SK-N-SH (cell line): ENCODE measurements at regions not wholly inside any gene's neighbourhood (a gene's known extent, or its start where the extent isn't known, plus 50 kb on each side); places are given as distances from the start of the nearest gene placed in this dataset.

ENCODE experiments used
- CTCF ChIA-PET: fragments of 300-600, 350-600 bp; formaldehyde crosslinking; extraction: SDS; loops from one replicate; lab custom pipeline; 2021; lab: Yijun Ruan, JAX
- POLR2A ChIA-PET: fragments of 350-600 bp; sonication (Branson Sonifier 250); formaldehyde crosslinking; extraction: SDS; loops from one replicate; lab custom pipeline; 2020; ENCODE audit warnings: antibody characterized with exemption, inconsistent platforms; lab: Yijun Ruan, JAX
- DNase-seq: peaks from one replicate; pipeline ENCODE4 v3.0.0; 2012
- H2AFZ ChIP-seq: fragments of 200-600 bp; sonication (generic); 2 replicates; pipeline ENCODE4 v1.8.1; 2016; ENCODE audit warnings: antibody characterized with exemption, mild to moderate bottlenecking, low read depth
- H3F3A ChIP-seq: fragments of 200-600 bp; sonication (generic); replicated peaks from 2 replicates; pipeline ENCODE3; 2016; ENCODE audit warnings: antibody characterized with exemption, mild to moderate bottlenecking; ENCODE audit not compliant: insufficient read depth
- H3K27ac ChIP-seq, 2 experiments: fragments of 200-500 bp in 1 of 2; fragments of 200-600 bp in 1 of 2; sonication (Bioruptor generic) in 1 of 2; sonication (generic), shearing (Covaris generic) in 1 of 2; 2 replicates each; pipeline versions ENCODE4 v1.5.1 to v1.6.1; 2014 to 2016; ENCODE audit warnings: low read depth in 2 of 2, inconsistent platforms in 1 of 2, low read length in 1 of 2, mild to moderate bottlenecking in 1 of 2, mixed read lengths in 1 of 2
- H3K27me3 ChIP-seq: fragments of 200-600 bp; sonication (generic), shearing (Covaris generic); 2 replicates; pipeline ENCODE4 v1.6.1; 2016; ENCODE audit warnings: mixed run types; ENCODE audit not compliant: insufficient read depth
- H3K36me3 ChIP-seq, 2 experiments: fragments of 200-500 bp in 1 of 2; fragments of 200-600 bp in 1 of 2; sonication (Bioruptor generic) in 1 of 2; sonication (generic) in 1 of 2; replicated peaks in 1 of 2; 2 replicates each; pipeline versions ENCODE3 to v1.5.1; 2014 to 2016; ENCODE audit warnings: low read length in 1 of 2, mild to moderate bottlenecking in 1 of 2; ENCODE audit not compliant: insufficient read depth in 2 of 2, control insufficient read depth in 1 of 2
- H3K4me1 ChIP-seq, 2 experiments: fragments of 200-500 bp in 1 of 2; fragments of 200-600 bp in 1 of 2; sonication (Bioruptor generic) in 1 of 2; sonication (generic), shearing (Covaris generic) in 1 of 2; 2 replicates each; pipeline versions ENCODE4 v1.5.1 to v1.6.1; 2014 to 2016; ENCODE audit warnings: low read depth in 1 of 2, low read length in 1 of 2, mixed run types in 1 of 2; ENCODE audit not compliant: insufficient read depth in 2 of 2, control insufficient read depth in 1 of 2
- H3K4me2 ChIP-seq: fragments of 200-600 bp; sonication (generic), shearing (Covaris generic); 2 replicates; pipeline ENCODE4 v1.6.1; 2017; ENCODE audit warnings: mixed run types
- H3K4me3 ChIP-seq, 2 experiments: fragments of 200-500 bp in 1 of 2; fragments of 200-600 bp in 1 of 2; sonication (Bioruptor generic) in 1 of 2; sonication (generic), shearing (Covaris generic) in 1 of 2; 2 replicates each; pipeline versions ENCODE4 v1.5.1 to v1.8.1; 2014 to 2016; ENCODE audit warnings: low read depth in 2 of 2, inconsistent platforms in 1 of 2, low read length in 1 of 2, mild to moderate bottlenecking in 1 of 2, mixed read lengths in 1 of 2, moderate library complexity in 1 of 2
- H3K79me2 ChIP-seq: fragments of 200-600 bp; sonication (generic); 2 replicates; pipeline ENCODE4 v1.8.1; 2017; ENCODE audit warnings: mild to moderate bottlenecking; ENCODE audit not compliant: insufficient read depth
- H3K9ac ChIP-seq: fragments of 200-600 bp; sonication (generic); 2 replicates; pipeline ENCODE4 v1.6.1; 2017; ENCODE audit warnings: mixed run types
- H3K9me2 ChIP-seq: fragments of 200-600 bp; sonication (generic); 2 replicates; pipeline ENCODE4 v1.6.1; 2017; ENCODE audit warnings: mixed run types
- H3K9me3 ChIP-seq: fragments of 200-600 bp; sonication (generic); 2 replicates; pipeline ENCODE4 v1.6.1; 2017; ENCODE audit warnings: mixed run types, mild to moderate bottlenecking, moderate library complexity
- H4K20me1 ChIP-seq: fragments of 200-600 bp; sonication (generic); 2 replicates; pipeline ENCODE4 v1.6.1; 2017; ENCODE audit warnings: mild to moderate bottlenecking, mixed run types; ENCODE audit not compliant: insufficient read depth
- CHD2 ChIP-seq: fragments of 150-350 bp; IDR thresholded peaks from 2 replicates; pipeline ENCODE4 v1.6.1; 2018; ENCODE audit warnings: low read length; ENCODE audit not compliant: partially characterized antibody
- ELF1 ChIP-seq: IDR thresholded peaks from 2 replicates; pipeline ENCODE4 v1.4.0; 2012
- EP300 ChIP-seq, 2 experiments: IDR thresholded peaks; 2 replicates each; pipeline versions ENCODE4 v1.4.0 to v1.6.1; 2012; ENCODE audit warnings: borderline replicate concordance in 1 of 2, low read depth in 1 of 2, low read length in 1 of 2
- FOSL2 ChIP-seq: IDR thresholded peaks from 2 replicates; pipeline ENCODE4 v1.4.0; 2012; ENCODE audit warnings: low read depth, mild to moderate bottlenecking, moderate library complexity, borderline replicate concordance
- FOXM1 ChIP-seq: IDR thresholded peaks from 2 replicates; pipeline ENCODE4 v1.4.0; 2012; ENCODE audit warnings: low read depth, mild to moderate bottlenecking
- GATA2 ChIP-seq: sonication (generic); formaldehyde crosslinking; IDR thresholded peaks from 2 replicates; pipeline ENCODE4 v1.5.0; 2020; ENCODE audit warnings: mild to moderate bottlenecking, missing genetic modification reagents
- NFIC ChIP-seq: IDR thresholded peaks from 2 replicates; pipeline ENCODE4 v1.4.0; 2012; ENCODE audit warnings: borderline replicate concordance
- POLR2AphosphoS5 ChIP-seq: IDR thresholded peaks from 2 replicates; pipeline ENCODE4 v1.6.1; 2012; ENCODE audit warnings: low read depth, low read length
- RAD21 ChIP-seq: IDR thresholded peaks from 2 replicates; pipeline ENCODE4 v1.6.1; 2012; ENCODE audit warnings: mild to moderate bottlenecking, low read length
- RCOR1 ChIP-seq: fragments of 150-350 bp; IDR thresholded peaks from 2 replicates; pipeline ENCODE4 v1.6.1; 2017; ENCODE audit warnings: antibody characterized with exemption, low read length
- RXRA ChIP-seq: IDR thresholded peaks from 2 replicates; pipeline ENCODE4 v1.4.0; 2012; ENCODE audit warnings: low read depth, mild to moderate bottlenecking, borderline replicate concordance
- SIN3A ChIP-seq: IDR thresholded peaks from 2 replicates; pipeline ENCODE4 v1.6.1; 2012; ENCODE audit warnings: low read depth, mild to moderate bottlenecking, low read length, moderate library complexity, borderline replicate concordance
- TAF1 ChIP-seq: IDR thresholded peaks from 2 replicates; pipeline ENCODE4 v1.6.1; 2012; ENCODE audit warnings: low read depth, mild to moderate bottlenecking, low read length, moderate library complexity, borderline replicate concordance
- TCF12 ChIP-seq: IDR thresholded peaks from 2 replicates; pipeline ENCODE4 v1.4.0; 2012
- TEAD4 ChIP-seq: IDR thresholded peaks from 2 replicates; pipeline ENCODE4 v1.4.0; 2012; ENCODE audit warnings: mild to moderate bottlenecking, borderline replicate concordance; ENCODE audit not compliant: insufficient read depth
- WGBS: methylation state at CpG from one replicate; pipeline ENCODE4 v1.1.6; 2017; ENCODE audit warnings: low lambda C conversion rate; 5-methylcytosine and 5-hydroxymethylcytosine counted together
- TF ChIP-seq, protein P1 (sequence below): fragments of 150-350 bp; IDR thresholded peaks from 2 replicates; pipeline ENCODE4 v1.6.1; 2016; ENCODE audit warnings: mild to moderate bottlenecking, low read depth, low read length
- TF ChIP-seq, protein P2 (sequence below): IDR thresholded peaks from 2 replicates; pipeline ENCODE4 v1.4.0; 2012; ENCODE audit warnings: low read depth
- TF ChIP-seq, protein P3 (sequence below): IDR thresholded peaks from 2 replicates; pipeline ENCODE4 v1.4.0; 2012; ENCODE audit warnings: low read depth, borderline replicate concordance
- TF ChIP-seq, protein P4 (sequence below): IDR thresholded peaks from 2 replicates; pipeline ENCODE4; 2012
- TF ChIP-seq, protein P5 (sequence below): IDR thresholded peaks from 2 replicates; pipeline ENCODE4 v1.6.1; 2012; ENCODE audit warnings: mild to moderate bottlenecking, low read depth, low read length, moderate library complexity

DNA sequence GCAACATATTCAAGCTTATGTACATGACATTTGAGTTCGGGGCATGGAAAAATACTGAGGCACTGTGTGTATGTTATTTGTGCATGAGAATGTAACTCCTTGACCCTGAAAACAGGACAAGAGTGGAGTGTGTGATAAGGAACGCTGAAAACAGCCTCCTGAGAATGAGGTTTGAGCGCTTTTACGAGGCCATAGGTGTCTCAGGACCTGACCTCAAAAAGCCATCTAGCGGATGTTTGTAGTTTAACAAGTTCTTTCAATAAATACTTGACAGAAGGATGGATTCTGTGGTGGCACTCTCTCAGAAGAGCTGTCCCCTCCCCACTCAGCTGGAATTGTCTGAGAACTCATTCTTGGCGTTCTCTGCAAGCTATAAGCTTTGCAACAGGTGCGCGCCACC, 350.5 kb upstream of the TMTC1 start:
- Histone ChIP-seq H3K9me3 (no peaks in the 10 kb centered on the region), H3K9ac (no peak overlapping the region), H3K9me2 (no peaks in the 10 kb centered on the region), H3K4me2 (no peak overlapping the region), H4K20me1 (no peaks in the 10 kb centered on the region), H2AFZ (no peak overlapping the region), H3K4me3 (no peak overlapping the region; a peak in 1 of 4 replicates), H3F3A (no peaks in the 10 kb centered on the region), H3K4me1 (no peaks in the 10 kb centered on the region), H3K36me3 (no peaks in the 10 kb centered on the region), H3K27me3 (no peaks in the 10 kb centered on the region), H3K79me2 (no peaks in the 10 kb centered on the region), H3K27ac (no peak overlapping the region)
- TF ChIP-seq NFIC (no peak), ELF1 (no peak), TAF1 (no peak), POLR2AphosphoS5 (no peak), SIN3A (no peak), FOXM1 (no peak), CHD2 (no peak), TEAD4 (no peak), RCOR1 (no peak), TCF12 (no peak), FOSL2 (no peak)
- TF ChIP-seq, protein P1, sequence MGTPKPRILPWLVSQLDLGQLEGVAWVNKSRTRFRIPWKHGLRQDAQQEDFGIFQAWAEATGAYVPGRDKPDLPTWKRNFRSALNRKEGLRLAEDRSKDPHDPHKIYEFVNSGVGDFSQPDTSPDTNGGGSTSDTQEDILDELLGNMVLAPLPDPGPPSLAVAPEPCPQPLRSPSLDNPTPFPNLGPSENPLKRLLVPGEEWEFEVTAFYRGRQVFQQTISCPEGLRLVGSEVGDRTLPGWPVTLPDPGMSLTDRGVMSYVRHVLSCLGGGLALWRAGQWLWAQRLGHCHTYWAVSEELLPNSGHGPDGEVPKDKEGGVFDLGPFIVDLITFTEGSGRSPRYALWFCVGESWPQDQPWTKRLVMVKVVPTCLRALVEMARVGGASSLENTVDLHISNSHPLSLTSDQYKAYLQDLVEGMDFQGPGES, result no peak
- TF ChIP-seq, protein P2, sequence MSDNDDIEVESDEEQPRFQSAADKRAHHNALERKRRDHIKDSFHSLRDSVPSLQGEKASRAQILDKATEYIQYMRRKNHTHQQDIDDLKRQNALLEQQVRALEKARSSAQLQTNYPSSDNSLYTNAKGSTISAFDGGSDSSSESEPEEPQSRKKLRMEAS, result no peak
- TF ChIP-seq, protein P3, sequence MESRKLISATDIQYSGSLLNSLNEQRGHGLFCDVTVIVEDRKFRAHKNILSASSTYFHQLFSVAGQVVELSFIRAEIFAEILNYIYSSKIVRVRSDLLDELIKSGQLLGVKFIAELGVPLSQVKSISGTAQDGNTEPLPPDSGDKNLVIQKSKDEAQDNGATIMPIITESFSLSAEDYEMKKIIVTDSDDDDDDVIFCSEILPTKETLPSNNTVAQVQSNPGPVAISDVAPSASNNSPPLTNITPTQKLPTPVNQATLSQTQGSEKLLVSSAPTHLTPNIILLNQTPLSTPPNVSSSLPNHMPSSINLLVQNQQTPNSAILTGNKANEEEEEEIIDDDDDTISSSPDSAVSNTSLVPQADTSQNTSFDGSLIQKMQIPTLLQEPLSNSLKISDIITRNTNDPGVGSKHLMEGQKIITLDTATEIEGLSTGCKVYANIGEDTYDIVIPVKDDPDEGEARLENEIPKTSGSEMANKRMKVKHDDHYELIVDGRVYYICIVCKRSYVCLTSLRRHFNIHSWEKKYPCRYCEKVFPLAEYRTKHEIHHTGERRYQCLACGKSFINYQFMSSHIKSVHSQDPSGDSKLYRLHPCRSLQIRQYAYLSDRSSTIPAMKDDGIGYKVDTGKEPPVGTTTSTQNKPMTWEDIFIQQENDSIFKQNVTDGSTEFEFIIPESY, result no peak
- ChIA-PET CTCF (interaction anchor here (0.6 to 0.7 kb wide), 2 partner anchors 104 to 1794 kb away, joined by 3 read pairs; no protein-coding TSS in a partner anchor), POLR2A (no interaction called here)
- 64% methylated on average over 8 of the region's 8 CpGs for WGBS
- DNase-seq, result no peak

DNA sequence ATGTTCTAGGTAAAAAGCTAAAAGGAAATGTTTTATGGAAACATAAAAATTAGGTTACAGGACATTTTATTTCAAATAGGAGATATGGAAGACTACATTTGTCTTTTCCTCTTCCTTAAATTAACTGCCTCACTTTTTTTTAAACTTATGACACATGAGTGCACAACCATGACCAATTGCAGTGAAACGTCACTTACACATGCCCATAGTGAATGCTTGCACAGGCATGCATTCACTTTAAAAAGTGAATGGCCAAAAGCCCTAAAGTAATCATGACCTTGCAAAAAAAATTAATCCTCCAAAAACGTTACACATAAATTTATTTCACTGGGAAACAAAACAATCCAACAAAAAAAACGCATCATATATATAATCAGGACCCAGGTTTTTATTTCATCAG, 343.2 kb upstream of the TMTC1 start:
- H3K4me2 ChIP-seq, result no peak overlapping the region
- no peaks in the 10 kb centered on the region for H3F3A ChIP-seq
- no peak overlapping the region for H3K4me3 ChIP-seq
- no peaks in the 10 kb centered on the region for H3K79me2 ChIP-seq
- ChIA-PET CTCF (no interaction called here), POLR2A (no interaction called here)
- no peaks in the 10 kb centered on the region for H3K4me1 ChIP-seq
- H2AFZ ChIP-seq, result no peak overlapping the region
- no peaks in the 10 kb centered on the region for H3K27me3 ChIP-seq
- no peaks in the 10 kb centered on the region for H3K9me3 ChIP-seq
- 32% methylated on average over 3 of the region's 3 CpGs for WGBS
- DNase-seq, result no peak
- H3K36me3 ChIP-seq, result no peaks in the 10 kb centered on the region
- H3K27ac ChIP-seq, result no peak overlapping the region
- H4K20me1 ChIP-seq, result no peaks in the 10 kb centered on the region
- H3K9me2 ChIP-seq, result no peaks in the 10 kb centered on the region
- no peak overlapping the region for H3K9ac ChIP-seq
- TF ChIP-seq, protein P4, sequence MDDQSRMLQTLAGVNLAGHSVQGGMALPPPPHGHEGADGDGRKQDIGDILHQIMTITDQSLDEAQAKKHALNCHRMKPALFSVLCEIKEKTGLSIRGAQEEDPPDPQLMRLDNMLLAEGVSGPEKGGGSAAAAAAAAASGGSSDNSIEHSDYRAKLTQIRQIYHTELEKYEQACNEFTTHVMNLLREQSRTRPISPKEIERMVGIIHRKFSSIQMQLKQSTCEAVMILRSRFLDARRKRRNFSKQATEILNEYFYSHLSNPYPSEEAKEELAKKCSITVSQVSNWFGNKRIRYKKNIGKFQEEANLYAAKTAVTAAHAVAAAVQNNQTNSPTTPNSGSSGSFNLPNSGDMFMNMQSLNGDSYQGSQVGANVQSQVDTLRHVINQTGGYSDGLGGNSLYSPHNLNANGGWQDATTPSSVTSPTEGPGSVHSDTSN, result no peak
- TF ChIP-seq FOSL2, result no peak
- TF ChIP-seq GATA2 (CRISPR knock-in tag), result no peak
- TF ChIP-seq, protein P1, result no peak
- TF ChIP-seq, protein P5, sequence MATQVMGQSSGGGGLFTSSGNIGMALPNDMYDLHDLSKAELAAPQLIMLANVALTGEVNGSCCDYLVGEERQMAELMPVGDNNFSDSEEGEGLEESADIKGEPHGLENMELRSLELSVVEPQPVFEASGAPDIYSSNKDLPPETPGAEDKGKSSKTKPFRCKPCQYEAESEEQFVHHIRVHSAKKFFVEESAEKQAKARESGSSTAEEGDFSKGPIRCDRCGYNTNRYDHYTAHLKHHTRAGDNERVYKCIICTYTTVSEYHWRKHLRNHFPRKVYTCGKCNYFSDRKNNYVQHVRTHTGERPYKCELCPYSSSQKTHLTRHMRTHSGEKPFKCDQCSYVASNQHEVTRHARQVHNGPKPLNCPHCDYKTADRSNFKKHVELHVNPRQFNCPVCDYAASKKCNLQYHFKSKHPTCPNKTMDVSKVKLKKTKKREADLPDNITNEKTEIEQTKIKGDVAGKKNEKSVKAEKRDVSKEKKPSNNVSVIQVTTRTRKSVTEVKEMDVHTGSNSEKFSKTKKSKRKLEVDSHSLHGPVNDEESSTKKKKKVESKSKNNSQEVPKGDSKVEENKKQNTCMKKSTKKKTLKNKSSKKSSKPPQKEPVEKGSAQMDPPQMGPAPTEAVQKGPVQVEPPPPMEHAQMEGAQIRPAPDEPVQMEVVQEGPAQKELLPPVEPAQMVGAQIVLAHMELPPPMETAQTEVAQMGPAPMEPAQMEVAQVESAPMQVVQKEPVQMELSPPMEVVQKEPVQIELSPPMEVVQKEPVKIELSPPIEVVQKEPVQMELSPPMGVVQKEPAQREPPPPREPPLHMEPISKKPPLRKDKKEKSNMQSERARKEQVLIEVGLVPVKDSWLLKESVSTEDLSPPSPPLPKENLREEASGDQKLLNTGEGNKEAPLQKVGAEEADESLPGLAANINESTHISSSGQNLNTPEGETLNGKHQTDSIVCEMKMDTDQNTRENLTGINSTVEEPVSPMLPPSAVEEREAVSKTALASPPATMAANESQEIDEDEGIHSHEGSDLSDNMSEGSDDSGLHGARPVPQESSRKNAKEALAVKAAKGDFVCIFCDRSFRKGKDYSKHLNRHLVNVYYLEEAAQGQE, result no peak
- no peak for TF ChIP-seq RAD21
- TF ChIP-seq RXRA, result no peak
- TF ChIP-seq NFIC, result no peak
- TF ChIP-seq EP300 (IDR thresholded peaks at IDR 0.05; ENCODE audit: borderline replicate concordance in 1 of 2, low read depth in 1 of 2, low read length in 1 of 2), result no peak
